HG02610 (cell line): ENCODE measurements at regions not wholly inside any gene's neighbourhood (a gene's known extent, or its start where the extent isn't known, plus 50 kb on each side); places are given as distances from the start of the nearest gene placed in this dataset.
"Not testable (repeated sequence)": the region's sequence is repeated elsewhere in the genome, so short reads cannot be mapped to it uniquely, and the experiment has no call there.

Experiments
- ATAC-seq: cut with Tn5 transposase; IDR thresholded peaks from one replicate; pipeline ENCODE4 v1.9.1; 2021; ENCODE audit warnings: mild to moderate bottlenecking, moderate library complexity; ENCODE audit not compliant: unreplicated experiment

DNA sequence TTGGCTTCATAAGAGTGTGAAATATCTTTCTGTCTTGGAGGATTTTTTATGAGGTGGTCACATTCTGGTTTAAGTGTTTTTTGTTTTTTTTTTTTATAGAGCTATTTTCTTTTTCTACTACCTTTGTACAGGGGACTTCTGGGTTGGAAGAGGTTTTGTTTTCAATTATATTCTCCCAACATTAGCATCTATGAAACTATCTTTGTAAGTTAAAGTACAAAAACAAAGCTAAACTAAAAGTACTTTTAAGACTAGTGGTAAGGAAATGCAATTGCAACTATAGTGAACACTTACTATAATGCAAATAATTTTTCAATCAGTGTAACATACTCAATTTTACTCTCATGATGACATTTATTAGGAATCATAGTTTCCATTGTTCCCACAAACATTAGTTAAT lies 688.2 kb downstream of the SI start:
- no peak for ATAC-seq

DNA sequence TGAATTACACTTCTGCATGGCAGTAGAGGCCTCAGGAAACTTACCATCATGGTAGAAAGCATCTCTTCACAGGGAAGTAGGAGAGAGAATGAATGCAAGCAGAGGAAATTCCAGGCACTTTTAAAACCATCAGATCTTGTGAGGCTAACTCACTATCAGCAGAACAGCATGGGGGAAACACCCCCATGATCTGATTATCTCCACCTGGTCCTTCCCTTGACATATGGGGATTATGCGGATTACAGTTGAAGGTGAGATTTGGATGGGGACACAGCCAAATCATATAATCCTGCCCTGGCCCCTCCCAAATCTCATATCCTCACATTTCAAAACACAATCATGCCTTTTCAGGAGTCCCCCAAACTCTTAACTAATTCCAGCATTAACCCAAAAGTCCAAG lies 691.1 kb downstream of the SI start:
- no peak for ATAC-seq

DNA sequence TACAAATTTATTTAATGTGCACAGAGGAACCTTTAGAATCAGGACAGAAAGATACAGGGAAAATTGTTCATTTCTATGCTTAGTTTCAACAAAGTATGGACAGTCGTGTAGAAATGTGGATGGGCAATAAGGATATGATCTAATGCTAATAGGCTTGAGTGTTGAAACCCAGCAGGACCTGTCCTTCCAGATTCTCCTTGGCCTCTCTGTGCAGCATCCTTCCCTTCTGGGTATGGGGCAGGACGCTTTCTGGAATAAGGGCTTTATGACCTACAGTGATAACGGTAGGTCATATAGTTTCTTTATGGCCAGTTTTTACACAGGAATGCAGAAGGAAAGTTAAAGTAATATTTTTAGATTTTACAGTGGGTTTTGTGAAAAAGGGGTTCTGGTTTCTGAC lies 698.1 kb downstream of the SI start:
- ATAC-seq = no peak

GRCh38 chr3:164377466-164377865 lies 700.8 kb downstream of the SI start:
- ATAC-seq = no peak

GRCh38 chr3:164375995-164376394 lies 702.3 kb downstream of the SI start:
- no peak for ATAC-seq

GRCh38 chr3:164375538-164375937 lies 702.8 kb downstream of the SI start:
- no peak for ATAC-seq

GRCh38 chr3:164371681-164372080 lies 706.6 kb downstream of the SI start:
- ATAC-seq = no peak

DNA sequence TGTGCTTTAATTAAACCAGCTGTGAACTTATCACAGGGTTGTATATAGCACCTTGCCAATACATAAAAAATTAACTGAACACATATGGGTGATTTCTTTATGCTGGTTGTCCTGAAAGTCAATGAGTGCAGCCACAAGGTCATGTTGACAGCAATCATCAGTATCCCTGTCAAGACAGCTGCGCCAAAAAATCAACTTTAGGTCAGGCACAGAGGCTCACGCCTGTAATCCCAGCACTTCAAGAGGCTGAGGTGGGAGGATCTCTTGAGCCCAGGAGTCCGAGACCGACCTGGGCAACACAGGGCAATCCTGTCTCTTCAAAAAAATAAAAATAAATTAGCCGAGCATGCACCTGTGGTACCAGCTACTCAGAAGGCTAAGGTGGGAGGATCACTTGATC lies 707.3 kb downstream of the SI start:
- no peak for ATAC-seq

- no peak for ATAC-seq
These were observed 713.1 kb downstream of the SI start for GRCh38 chr3:164365242-164365641.

- no peak for ATAC-seq
These were observed 714.2 kb downstream of the SI start for GRCh38 chr3:164364111-164364510.

- ATAC-seq = no peak
These were observed 717.4 kb downstream of the SI start for GRCh38 chr3:164360738-164361406.

- no peak for ATAC-seq
These were observed 718.2 kb downstream of the SI start for GRCh38 chr3:164360078-164360578.

GRCh38 chr3:164352991-164353390 lies 725.3 kb downstream of the SI start:
- ATAC-seq = no peak

- ATAC-seq = no peak
These were observed 727.2 kb downstream of the SI start for GRCh38 chr3:164351131-164351530.

- not testable (repeated sequence) for ATAC-seq
These were observed 736.1 kb downstream of the SI start for GRCh38 chr3:164342206-164342605.

DNA sequence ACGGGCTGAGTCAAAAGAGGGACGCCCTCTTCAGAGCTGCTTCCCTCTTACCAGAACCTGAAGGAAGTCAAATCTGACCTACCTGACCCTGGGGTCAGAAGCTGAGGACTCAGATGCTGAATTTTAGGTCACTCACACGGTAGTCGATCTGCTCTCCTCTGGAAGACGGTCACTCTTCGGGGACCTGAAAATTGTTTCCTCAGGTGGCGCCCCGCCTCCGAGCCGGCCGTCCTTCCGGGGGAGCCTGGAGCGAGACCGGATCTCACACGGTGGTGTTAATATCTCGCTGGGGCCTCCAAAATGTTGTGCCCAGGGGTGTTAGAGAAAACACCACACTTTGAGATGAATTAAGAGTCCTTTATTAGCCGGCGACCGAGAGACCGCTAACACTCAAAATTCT lies 737.2 kb downstream of the SI start:
- no peak for ATAC-seq

GRCh38 chr3:164340273-164340672 lies 738.0 kb downstream of the SI start:
- no peak for ATAC-seq

DNA sequence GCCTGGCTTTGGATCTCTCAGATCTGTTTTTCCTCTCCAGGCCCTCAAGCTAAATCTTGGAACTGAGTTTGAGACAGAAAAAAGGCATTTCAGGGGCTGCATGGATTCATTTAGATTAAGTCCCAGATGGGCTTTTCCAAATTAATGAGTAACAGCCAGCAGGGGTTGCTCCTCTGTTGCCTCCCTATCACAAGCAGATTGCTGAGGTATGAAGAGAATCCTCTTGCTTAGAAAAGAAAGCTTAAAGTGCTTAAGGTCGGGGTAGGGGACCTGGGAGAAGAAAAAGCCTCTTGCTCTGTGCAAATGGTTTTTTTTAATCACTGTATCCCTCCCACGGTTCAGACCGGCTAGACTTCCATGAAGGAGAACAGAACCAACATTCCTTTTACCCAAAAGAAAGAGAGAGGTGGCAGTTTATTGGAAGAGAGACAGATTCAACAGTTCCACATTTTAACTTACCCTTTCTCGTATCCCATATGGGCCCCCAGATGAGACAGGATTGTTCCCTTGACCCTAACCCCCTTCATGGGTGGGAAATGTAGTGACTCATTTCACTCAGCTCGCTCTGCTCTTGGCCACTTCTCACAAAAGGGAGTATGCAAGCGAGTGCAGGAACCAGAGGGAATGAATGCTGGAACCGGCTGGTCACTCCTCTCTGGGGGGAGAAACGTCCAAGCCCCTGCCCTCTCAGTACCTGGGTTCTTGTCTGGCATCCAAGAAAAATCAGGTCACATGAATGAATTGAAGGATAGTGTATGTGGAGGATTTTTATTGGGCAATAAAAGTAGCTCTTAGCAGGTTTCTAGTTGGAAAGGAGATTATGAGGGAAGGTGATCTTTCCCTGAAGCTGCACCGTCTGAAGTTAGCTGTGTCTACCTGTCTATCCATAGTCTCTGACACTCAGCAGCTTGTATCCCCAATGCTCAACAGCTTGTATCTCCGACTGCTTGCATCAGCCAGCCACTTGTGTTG lies 745.2 kb downstream of the SI start:
- ATAC-seq = no peak

GRCh38 chr3:164326714-164327113 lies 751.6 kb downstream of the SI start:
- no peak for ATAC-seq

DNA sequence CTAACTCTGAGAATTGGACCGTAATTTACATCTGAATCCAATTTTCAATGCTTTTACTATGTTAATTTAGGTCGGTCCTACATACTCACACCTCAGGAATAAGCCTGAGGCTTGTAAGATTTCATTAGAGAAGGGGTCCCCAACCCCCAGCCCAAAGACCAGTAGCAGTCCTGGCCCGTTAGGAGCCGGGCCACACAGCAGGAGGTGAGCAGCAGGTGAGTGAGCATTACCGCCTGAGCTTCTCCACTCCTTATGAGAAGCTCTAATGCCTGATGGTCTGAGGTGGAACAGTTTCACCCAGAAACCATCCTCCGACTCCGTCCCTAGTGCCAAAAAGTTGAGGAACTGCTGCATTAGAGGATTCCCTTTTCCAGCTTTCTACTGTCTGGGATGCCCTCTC lies 757.3 kb downstream of the SI start:
- no peak for ATAC-seq

DNA sequence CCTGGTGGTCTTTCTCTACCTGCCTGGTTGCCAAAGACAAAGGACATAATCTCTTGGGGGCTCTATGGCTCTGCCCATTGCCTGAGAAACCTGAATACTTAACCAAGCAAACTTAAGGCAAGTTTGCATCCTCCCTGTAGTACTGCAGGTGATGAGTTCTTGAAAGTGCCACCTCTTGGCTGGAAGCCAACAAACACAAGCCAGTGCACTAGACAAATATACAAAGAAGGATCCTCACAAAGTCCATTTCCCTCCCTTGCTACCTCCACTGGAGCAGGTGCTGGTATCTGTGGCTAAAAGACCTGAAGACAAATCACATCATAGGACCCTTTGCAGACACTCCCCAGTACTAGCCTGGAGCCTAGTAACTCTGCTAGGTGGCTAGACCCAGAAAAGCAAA lies 772.3 kb downstream of the SI start:
- no peak for ATAC-seq

GRCh38 chr3:164303894-164304293 lies 774.4 kb downstream of the SI start:
- no peak for ATAC-seq
